ENCODE measurements at regions not wholly inside any gene's neighbourhood (a gene's known extent, or its start where the extent isn't known, plus 50 kb on each side); places are given as distances from the start of the nearest gene placed in this dataset.

DNA sequence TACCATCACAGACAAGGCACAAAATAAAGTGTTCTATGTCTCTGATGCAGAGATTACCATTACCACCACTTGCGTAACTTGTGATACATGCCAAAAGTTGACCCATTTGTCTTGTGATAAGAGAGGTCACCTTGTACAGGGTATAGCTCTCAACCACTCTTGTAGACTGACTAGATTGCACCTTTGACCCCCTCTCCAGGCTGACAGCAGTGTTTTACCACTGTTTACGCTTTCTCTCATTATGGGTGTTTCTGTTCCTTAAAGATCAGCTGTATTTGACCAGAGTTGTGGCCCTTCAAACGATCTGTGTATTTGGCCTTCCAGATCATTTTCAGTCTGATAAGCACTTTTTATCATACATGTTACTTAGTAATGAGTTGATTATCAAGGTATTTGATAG is 215.7 kb upstream of the HNMT start:
- no peak overlapping the region for H3K27ac ChIP-seq
- DNase-seq = no peak
- 66 to 77% (median 67%) methylated on average over 3 of the region's 3 CpGs for WGBS, 5 donors
- H3K36me3 ChIP-seq = no peaks in the 10 kb centered on the region
- no peak overlapping the region for H3K4me3 ChIP-seq
- peaks cover 0 to 4% (median 0%) of the 10 kb centered on the region in 8 donors for H3K9me3 ChIP-seq
- no peaks in the 10 kb centered on the region for H3K4me1 ChIP-seq
- TF ChIP-seq, protein P1, sequence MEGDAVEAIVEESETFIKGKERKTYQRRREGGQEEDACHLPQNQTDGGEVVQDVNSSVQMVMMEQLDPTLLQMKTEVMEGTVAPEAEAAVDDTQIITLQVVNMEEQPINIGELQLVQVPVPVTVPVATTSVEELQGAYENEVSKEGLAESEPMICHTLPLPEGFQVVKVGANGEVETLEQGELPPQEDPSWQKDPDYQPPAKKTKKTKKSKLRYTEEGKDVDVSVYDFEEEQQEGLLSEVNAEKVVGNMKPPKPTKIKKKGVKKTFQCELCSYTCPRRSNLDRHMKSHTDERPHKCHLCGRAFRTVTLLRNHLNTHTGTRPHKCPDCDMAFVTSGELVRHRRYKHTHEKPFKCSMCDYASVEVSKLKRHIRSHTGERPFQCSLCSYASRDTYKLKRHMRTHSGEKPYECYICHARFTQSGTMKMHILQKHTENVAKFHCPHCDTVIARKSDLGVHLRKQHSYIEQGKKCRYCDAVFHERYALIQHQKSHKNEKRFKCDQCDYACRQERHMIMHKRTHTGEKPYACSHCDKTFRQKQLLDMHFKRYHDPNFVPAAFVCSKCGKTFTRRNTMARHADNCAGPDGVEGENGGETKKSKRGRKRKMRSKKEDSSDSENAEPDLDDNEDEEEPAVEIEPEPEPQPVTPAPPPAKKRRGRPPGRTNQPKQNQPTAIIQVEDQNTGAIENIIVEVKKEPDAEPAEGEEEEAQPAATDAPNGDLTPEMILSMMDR (IDR thresholded peaks at IDR 0.05 in 8 of 11, conservative IDR thresholded peaks at IDR 0.05 in 3 of 11) = no peak
- TF ChIP-seq POLR2AphosphoS5 (IDR thresholded peaks at IDR 0.05) = no peak
- TF ChIP-seq POLR2A (IDR thresholded peaks at IDR 0.05) = no peak
- intact Hi-C loops (cut with DNase I; ENCODE audit: low total_unique reads) = no loop called here
- no peaks in the 10 kb centered on the region for H3K27me3 ChIP-seq (replicated peaks in 1 of 7)

DNA sequence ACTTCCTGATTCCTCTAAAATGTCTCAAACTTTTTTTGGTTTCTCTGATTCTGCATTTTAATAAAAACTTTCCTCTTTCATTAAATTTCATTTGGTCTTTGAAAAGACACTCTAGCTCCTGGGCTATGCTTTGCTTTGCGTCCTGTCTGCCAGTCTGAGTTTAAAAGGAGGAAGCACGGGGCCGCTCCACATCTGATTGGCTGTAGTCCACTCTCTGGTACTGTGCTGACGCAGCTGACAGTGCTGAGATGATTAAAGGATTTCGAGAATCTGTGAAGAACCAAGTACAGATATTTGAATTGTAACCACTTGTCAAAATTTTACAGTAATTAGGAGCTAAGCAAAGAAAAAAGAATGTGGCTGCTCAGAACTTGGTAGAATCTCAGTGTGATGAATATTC is 199.6 kb upstream of the HNMT start:
- intact Hi-C loops (cut with DNase I; ENCODE audit: low total_unique reads) = no loop called here
- DNase-seq = no peak
- H3K27me3 ChIP-seq (replicated peaks in 1 of 7) = no peaks in the 10 kb centered on the region
- H3K4me1 ChIP-seq = no peaks in the 10 kb centered on the region
- no peak overlapping the region for H3K4me3 ChIP-seq
- TF ChIP-seq POLR2A (IDR thresholded peaks at IDR 0.05) (no peak), POLR2AphosphoS5 (IDR thresholded peaks at IDR 0.05) (no peak)
- TF ChIP-seq, protein P1 (IDR thresholded peaks at IDR 0.05 in 8 of 11, conservative IDR thresholded peaks at IDR 0.05 in 3 of 11) = no peak
- H3K9me3 ChIP-seq = peaks cover 0 to 20% (median 6%) of the 10 kb centered on the region in 8 donors
- H3K36me3 ChIP-seq = no peaks in the 10 kb centered on the region
- WGBS, 5 donors = 37 to 57% (median 46%) methylated on average over 5 of the region's 5 CpGs
- H3K27ac ChIP-seq = no peak overlapping the region

DNA sequence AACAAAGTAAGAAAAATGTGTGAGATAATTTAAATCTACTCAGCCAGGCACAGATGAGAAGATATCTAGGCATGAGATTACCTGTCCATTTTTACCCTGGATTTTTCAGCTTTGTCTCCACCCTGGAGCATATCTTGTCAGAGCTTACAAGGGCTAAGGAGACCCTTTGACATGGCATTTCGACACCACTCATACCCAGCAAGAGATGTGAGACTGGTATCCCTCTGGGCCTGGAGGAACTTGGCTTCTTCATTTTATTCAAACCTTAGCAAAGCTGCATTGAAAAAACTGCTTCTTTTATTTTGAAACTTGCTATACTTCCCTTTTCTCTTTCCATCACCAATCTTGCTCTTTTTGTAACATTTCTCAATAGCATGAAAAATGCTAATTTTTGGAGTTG is 194.9 kb upstream of the HNMT start:
- Histone ChIP-seq H3K9me3 (no peaks in the 10 kb centered on the region), H3K27me3 (replicated peaks in 1 of 7) (no peaks in the 10 kb centered on the region), H3K27ac (no peak overlapping the region), H3K4me1 (no peaks in the 10 kb centered on the region), H3K36me3 (no peaks in the 10 kb centered on the region), H3K4me3 (no peak overlapping the region)
- intact Hi-C loops (cut with DNase I; ENCODE audit: low total_unique reads) = no loop called here
- DNase-seq = no peak
- TF ChIP-seq POLR2AphosphoS5 (IDR thresholded peaks at IDR 0.05) (no peak), POLR2A (IDR thresholded peaks at IDR 0.05) (no peak)
- TF ChIP-seq, protein P1 (IDR thresholded peaks at IDR 0.05 in 8 of 11, conservative IDR thresholded peaks at IDR 0.05 in 3 of 11) = no peak
- WGBS, 5 donors = 33 to 56% (median 41%) methylated on average over 1 of the region's 1 CpG

DNA sequence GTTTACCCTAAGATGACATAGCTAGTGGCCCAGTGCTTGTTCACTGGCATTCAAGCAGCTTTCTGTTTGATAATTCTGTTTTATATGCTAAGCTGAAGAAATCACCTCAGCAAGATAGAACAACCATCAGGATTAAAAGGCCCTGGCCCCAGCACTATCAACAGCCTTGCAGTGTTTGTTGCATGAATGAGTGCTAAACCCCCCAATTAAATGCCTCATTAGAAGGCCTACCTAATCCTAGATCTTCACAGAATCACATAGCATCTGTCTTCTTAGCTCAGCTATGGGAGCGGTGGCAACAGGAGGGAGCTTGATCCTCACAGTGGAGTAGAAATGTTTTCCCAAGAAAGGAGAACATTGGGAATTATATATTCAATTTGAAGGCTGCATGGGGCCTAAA is 194.1 kb upstream of the HNMT start:
- TF ChIP-seq POLR2AphosphoS5 (IDR thresholded peaks at IDR 0.05) = no peak
- no peak for TF ChIP-seq POLR2A (IDR thresholded peaks at IDR 0.05)
- TF ChIP-seq, protein P1 (IDR thresholded peaks at IDR 0.05 in 8 of 11, conservative IDR thresholded peaks at IDR 0.05 in 3 of 11) = no peak
- WGBS, 5 donors = 82 to 94% (median 86%) methylated on average over 1 of the region's 1 CpG
- intact Hi-C loops (cut with DNase I; ENCODE audit: low total_unique reads) = no loop called here

More for the DNA sequence above, 194.1 kb upstream of the HNMT start:
- Histone ChIP-seq H3K27ac (no peak overlapping the region), H3K4me3 (no peak overlapping the region), H3K27me3 (replicated peaks in 1 of 7) (no peaks in the 10 kb centered on the region), H3K4me1 (no peaks in the 10 kb centered on the region), H3K36me3 (no peaks in the 10 kb centered on the region), H3K9me3 (no peaks in the 10 kb centered on the region)
- no peak for DNase-seq
